Gastroesophageal sphincter (tissue), 4 donors: ENCODE measurements at regions not wholly inside any gene's neighbourhood (a gene's known extent, or its start where the extent isn't known, plus 50 kb on each side); places are given as distances from the start of the nearest gene placed in this dataset.

Source experiments
- ATAC-seq: fragments of 150-250 bp; one replicate; pipeline ENCODE4 v1.9.1; 2016; ENCODE audit warnings: mild to moderate bottlenecking, moderate library complexity
- H3K27ac ChIP-seq, 4 donors: fragments of 200-600 bp; sonication (generic) in 3 of 4; 1 replicate in 3 of 4; 2 replicates in 1 of 4; pipeline ENCODE4 v1.5.1; 2016 to 2019
- H3K27me3 ChIP-seq: fragments of 200-600 bp; sonication (generic); one replicate; pipeline ENCODE4 v1.5.1; 2019
- H3K36me3 ChIP-seq, 2 donors: fragments of 200-600 bp; sonication (generic); one replicate each; pipeline ENCODE4 v1.5.1; 2019; ENCODE audit warnings: control low read depth in 1 of 2
- H3K4me1 ChIP-seq, 3 donors: fragments of 200-600 bp; sonication (generic); 1 replicate in 2 of 3; 2 replicates in 1 of 3; pipeline ENCODE4 v1.5.1; 2016 to 2019; ENCODE audit warnings: control low read depth in 2 of 3
- H3K4me3 ChIP-seq, 2 donors: fragments of 200-600 bp; sonication (generic); one replicate each; pipeline ENCODE4 v1.5.1; 2019; ENCODE audit warnings: mild to moderate bottlenecking in 1 of 2, moderate library complexity in 1 of 2
- H3K9me3 ChIP-seq, 3 donors: fragments of 200-600 bp; sonication (generic); one replicate each; pipeline ENCODE4 v1.5.1; 2017 to 2019; ENCODE audit warnings: control low read depth in 2 of 3
- CTCF ChIP-seq, 4 experiments: fragments of 200-600 bp in 2 of 4; fragments of 450-650 bp in 2 of 4; sonication (generic) in 1 of 4; IDR thresholded peaks; one replicate each; pipeline ENCODE4 v1.5.1; 2017 to 2019; ENCODE audit warnings: antibody characterized with exemption in 4 of 4, mild to moderate bottlenecking in 2 of 4, moderate library complexity in 2 of 4
- EP300 ChIP-seq: sonication (generic); formaldehyde crosslinking; IDR thresholded peaks from one replicate; pipeline ENCODE4 v1.6.1; 2017; ENCODE audit warnings: antibody characterized with exemption, mild to moderate bottlenecking
- POLR2A ChIP-seq, 2 donors: fragments of 450-650 bp; IDR thresholded peaks; one replicate each; pipeline ENCODE4 v1.6.1; 2017; ENCODE audit warnings: antibody characterized with exemption in 2 of 2, mild to moderate bottlenecking in 2 of 2, moderate library complexity in 1 of 2
- POLR2AphosphoS5 ChIP-seq: sonication (generic); formaldehyde crosslinking; IDR thresholded peaks from one replicate; pipeline ENCODE4 v1.6.1; 2017; ENCODE audit warnings: antibody characterized with exemption
- WGBS, 2 donors: methylation state at CpG; one replicate each; pipeline ENCODE4 v1.1.5; 2018; ENCODE audit warnings: low coverage in 1 of 2; 5-methylcytosine and 5-hydroxymethylcytosine counted together

- Histone ChIP-seq H3K27ac (no peak overlapping the region), H3K9me3 (no peaks in the 10 kb centered on the region), H3K27me3 (no peaks in the 10 kb centered on the region), H3K4me1 (no peaks in the 10 kb centered on the region), H3K4me3 (no peak overlapping the region), H3K36me3 (no peaks in the 10 kb centered on the region)
- ATAC-seq: no peak
- WGBS, 2 donors: 77 to 84% methylated on average over 2 of the region's 2 CpGs
- TF ChIP-seq POLR2AphosphoS5 (no peak), CTCF (IDR thresholded peaks at IDR 0.05) (no peak), POLR2A (IDR thresholded peaks at IDR 0.05) (no peak), EP300 (no peak)
Measured at GRCh38 chr18:2381539-2381938, 189.8 kb downstream of the METTL4 start.

GRCh38 chr18:2387588-2387987, 183.7 kb downstream of the METTL4 start:
- Histone ChIP-seq H3K27me3 (no peaks in the 10 kb centered on the region), H3K27ac (no peak overlapping the region), H3K4me1 (no peaks in the 10 kb centered on the region), H3K4me3 (no peak overlapping the region), H3K9me3 (peaks cover 0 to 5% (median 0%) of the 10 kb centered on the region in 3 donors), H3K36me3 (no peaks in the 10 kb centered on the region)
- no peak for ATAC-seq
- TF ChIP-seq POLR2AphosphoS5 (no peak), EP300 (no peak), POLR2A (IDR thresholded peaks at IDR 0.05) (no peak), CTCF (IDR thresholded peaks at IDR 0.05) (no peak)

- no peak for ATAC-seq
- H3K9me3 ChIP-seq: peaks cover 0 to 5% (median 0%) of the 10 kb centered on the region in 3 donors
- no peaks in the 10 kb centered on the region for H3K27me3 ChIP-seq
- H3K27ac ChIP-seq: no peak overlapping the region
- H3K36me3 ChIP-seq: no peaks in the 10 kb centered on the region
- TF ChIP-seq EP300 (no peak), CTCF (IDR thresholded peaks at IDR 0.05) (no peak), POLR2A (IDR thresholded peaks at IDR 0.05) (no peak), POLR2AphosphoS5 (no peak)
- no peaks in the 10 kb centered on the region for H3K4me1 ChIP-seq
- 50 to 57% methylated on average over 1 of the region's 1 CpG for WGBS, 2 donors
- no peak overlapping the region for H3K4me3 ChIP-seq
Measured at GRCh38 chr18:2390158-2390557, 181.1 kb downstream of the METTL4 start.

GRCh38 chr18:2391470-2391869, 179.8 kb downstream of the METTL4 start:
- Histone ChIP-seq H3K36me3 (no peaks in the 10 kb centered on the region), H3K4me1 (no peaks in the 10 kb centered on the region), H3K9me3 (peaks cover 0 to 5% (median 0%) of the 10 kb centered on the region in 3 donors), H3K4me3 (no peak overlapping the region), H3K27ac (no peak overlapping the region), H3K27me3 (no peaks in the 10 kb centered on the region)
- TF ChIP-seq EP300 (no peak), POLR2AphosphoS5 (no peak), CTCF (IDR thresholded peaks at IDR 0.05) (no peak), POLR2A (IDR thresholded peaks at IDR 0.05) (no peak)
- no peak for ATAC-seq
- WGBS, 2 donors: 82 to 87% methylated on average over 4 to 6 of the region's 6 CpGs

- ATAC-seq: no peak
- no peaks in the 10 kb centered on the region for H3K36me3 ChIP-seq
- H3K4me3 ChIP-seq: no peak overlapping the region
- H3K9me3 ChIP-seq: no peaks in the 10 kb centered on the region
- H3K27me3 ChIP-seq: no peaks in the 10 kb centered on the region
- 26 to 29% methylated on average over 2 of the region's 2 CpGs for WGBS, 2 donors
- no peaks in the 10 kb centered on the region for H3K4me1 ChIP-seq
- H3K27ac ChIP-seq: no peak overlapping the region
- TF ChIP-seq EP300 (no peak), POLR2AphosphoS5 (no peak)
Measured at GRCh38 chr18:2392446-2392845, 178.9 kb downstream of the METTL4 start.

GRCh38 chr18:2394684-2395083, 176.6 kb downstream of the METTL4 start:
- ATAC-seq: no peak
- Histone ChIP-seq H3K4me3 (no peak overlapping the region), H3K27ac (no peak overlapping the region), H3K9me3 (no peaks in the 10 kb centered on the region), H3K36me3 (no peaks in the 10 kb centered on the region), H3K27me3 (no peaks in the 10 kb centered on the region), H3K4me1 (no peaks in the 10 kb centered on the region)
- TF ChIP-seq POLR2AphosphoS5 (no peak), EP300 (no peak), POLR2A (IDR thresholded peaks at IDR 0.05) (no peak), CTCF (IDR thresholded peaks at IDR 0.05) (no peak)
- 47 to 80% methylated on average over 2 to 7 of the region's 7 CpGs for WGBS, 2 donors
